Right lobe of liver (tissue), 4 donors: ENCODE measurements at regions not wholly inside any gene's neighbourhood (a gene's known extent, or its start where the extent isn't known, plus 50 kb on each side); places are given as distances from the start of the nearest gene placed in this dataset.

Experiments
- POLR2A ChIP-seq: fragments of 450-650 bp; IDR thresholded peaks from one replicate; pipeline ENCODE4 v1.6.1; 2017; ENCODE audit warnings: antibody characterized with exemption, mild to moderate bottlenecking
- TF ChIP-seq, protein P1 (sequence below), 4 donors: fragments of 200-600 bp in 3 of 4; fragments of 450-650 bp in 1 of 4; IDR thresholded peaks; one replicate each; pipeline versions ENCODE4 v1.5.1 to v1.8.0; 2016 to 2022; ENCODE audit warnings: antibody characterized with exemption in 4 of 4, mild to moderate bottlenecking in 2 of 4
- donor health status: DM: no; HTN: no; CAD: no.
- donor health status: DM: no; HTN: no; CAD: no.
- donor health status: DM: no; HTN: yes; CAD: no.

DNA sequence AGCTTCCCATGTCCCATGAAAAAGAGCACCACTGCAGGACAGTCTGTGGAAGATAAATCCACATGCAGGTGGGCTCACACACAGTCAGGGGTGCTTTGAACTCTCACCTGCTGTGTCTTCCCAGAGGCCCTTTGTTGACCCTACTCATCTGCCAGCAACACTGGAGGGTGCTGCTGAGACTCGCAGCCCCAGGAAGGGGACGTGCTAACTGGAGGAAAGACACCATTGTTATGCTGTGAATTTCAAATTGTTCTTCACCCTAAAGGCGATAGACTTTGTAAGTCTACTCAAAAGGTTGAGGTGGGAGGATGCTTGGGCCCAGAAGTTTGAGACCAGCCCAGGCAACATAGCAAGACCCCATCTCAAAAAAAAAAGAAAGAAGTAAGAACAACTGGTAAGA lies 107.3 kb upstream of the SERP2 start:
- TF ChIP-seq, protein P1, sequence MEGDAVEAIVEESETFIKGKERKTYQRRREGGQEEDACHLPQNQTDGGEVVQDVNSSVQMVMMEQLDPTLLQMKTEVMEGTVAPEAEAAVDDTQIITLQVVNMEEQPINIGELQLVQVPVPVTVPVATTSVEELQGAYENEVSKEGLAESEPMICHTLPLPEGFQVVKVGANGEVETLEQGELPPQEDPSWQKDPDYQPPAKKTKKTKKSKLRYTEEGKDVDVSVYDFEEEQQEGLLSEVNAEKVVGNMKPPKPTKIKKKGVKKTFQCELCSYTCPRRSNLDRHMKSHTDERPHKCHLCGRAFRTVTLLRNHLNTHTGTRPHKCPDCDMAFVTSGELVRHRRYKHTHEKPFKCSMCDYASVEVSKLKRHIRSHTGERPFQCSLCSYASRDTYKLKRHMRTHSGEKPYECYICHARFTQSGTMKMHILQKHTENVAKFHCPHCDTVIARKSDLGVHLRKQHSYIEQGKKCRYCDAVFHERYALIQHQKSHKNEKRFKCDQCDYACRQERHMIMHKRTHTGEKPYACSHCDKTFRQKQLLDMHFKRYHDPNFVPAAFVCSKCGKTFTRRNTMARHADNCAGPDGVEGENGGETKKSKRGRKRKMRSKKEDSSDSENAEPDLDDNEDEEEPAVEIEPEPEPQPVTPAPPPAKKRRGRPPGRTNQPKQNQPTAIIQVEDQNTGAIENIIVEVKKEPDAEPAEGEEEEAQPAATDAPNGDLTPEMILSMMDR (IDR thresholded peaks at IDR 0.05) = no peak
- no peak for TF ChIP-seq POLR2A
